HG02623 (cell line): ENCODE measurements at regions not wholly inside any gene's neighbourhood (a gene's known extent, or its start where the extent isn't known, plus 50 kb on each side); places are given as distances from the start of the nearest gene placed in this dataset.
"Not testable (repeated sequence)": the region's sequence is repeated elsewhere in the genome, so short reads cannot be mapped to it uniquely, and the experiment has no call there.

ENCODE experiments used
- ATAC-seq: cut with Tn5 transposase; IDR thresholded peaks from one replicate; pipeline ENCODE4 v1.9.1; 2021; ENCODE audit warnings: moderate library complexity; ENCODE audit not compliant: unreplicated experiment

DNA sequence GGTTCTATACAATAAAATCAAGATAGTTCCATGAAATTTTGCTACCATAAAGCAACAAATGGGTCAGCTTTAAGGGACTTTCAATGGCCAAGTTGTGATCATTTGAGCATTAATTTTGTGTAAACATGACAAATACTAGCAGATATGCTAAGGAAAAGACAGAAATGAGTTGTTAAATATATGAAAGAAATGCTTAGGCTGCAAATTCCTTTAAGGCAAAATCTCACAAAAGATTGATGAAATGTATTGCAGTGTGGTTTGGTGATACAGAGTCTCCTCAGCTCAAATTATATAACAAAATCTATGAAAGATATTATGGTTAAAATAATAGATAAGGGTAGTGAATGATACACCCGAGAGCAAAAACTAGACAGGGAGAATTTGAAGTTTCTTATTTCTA lies 377.2 kb downstream of the RAP2B start:
- no peak for ATAC-seq

DNA sequence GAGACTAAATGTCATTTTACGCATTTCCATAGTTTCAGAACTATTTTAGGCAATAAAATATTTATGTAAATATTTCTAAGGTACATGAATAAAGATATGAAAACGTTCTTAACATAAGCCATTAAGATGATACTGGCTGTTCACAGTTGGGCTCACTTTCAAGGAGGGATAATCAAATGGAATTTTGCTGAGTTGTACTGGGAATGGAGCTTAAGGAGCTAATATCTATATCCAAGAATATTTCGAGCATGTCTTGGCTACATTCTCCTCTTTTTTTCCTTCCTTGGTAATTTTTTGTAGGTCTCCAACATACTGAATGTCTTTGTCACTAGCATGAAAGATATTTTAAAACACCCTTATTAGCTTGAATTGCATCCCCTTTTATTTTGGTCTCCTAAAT lies 383.4 kb downstream of the RAP2B start:
- ATAC-seq = no peak

DNA sequence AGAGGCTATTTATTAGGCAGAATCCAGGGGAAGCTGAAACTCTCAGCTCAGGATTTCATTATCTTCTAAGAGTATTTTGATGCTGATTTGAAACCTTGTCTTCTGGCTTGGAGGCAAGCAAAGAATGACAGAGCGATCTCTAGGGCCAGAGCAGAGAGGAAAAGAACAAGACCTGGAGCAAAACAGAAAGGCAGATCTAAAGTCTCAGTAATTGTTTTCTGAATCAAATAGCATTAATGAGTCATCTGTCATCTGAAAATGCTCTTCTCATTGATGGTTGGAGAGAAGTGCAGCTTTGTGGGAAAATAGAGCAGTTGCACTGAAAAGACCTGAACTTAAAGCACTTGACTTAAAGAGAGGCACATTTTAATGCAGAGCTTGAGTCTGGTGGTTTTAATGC lies 385.9 kb downstream of the RAP2B start:
- ATAC-seq = no peak

DNA sequence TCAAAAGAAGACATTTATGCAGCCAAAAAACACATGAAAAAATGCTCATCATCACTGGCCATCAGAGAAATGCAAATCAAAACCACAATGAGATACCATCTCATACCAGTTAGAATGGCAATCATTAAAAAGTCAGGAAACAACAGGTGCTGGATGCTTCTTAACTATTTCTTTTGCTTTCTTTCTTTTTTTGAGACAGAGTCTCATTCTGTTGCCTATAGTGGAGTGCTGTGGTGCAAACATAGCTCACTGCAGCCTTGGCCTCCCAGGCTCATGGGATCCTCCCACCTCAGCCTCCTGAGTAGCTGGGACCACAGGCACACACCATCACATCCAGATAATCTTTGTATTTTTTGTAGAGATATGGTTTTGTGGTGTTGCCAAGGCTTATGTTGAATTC lies 387.7 kb downstream of the RAP2B start:
- ATAC-seq = not testable (repeated sequence)

DNA sequence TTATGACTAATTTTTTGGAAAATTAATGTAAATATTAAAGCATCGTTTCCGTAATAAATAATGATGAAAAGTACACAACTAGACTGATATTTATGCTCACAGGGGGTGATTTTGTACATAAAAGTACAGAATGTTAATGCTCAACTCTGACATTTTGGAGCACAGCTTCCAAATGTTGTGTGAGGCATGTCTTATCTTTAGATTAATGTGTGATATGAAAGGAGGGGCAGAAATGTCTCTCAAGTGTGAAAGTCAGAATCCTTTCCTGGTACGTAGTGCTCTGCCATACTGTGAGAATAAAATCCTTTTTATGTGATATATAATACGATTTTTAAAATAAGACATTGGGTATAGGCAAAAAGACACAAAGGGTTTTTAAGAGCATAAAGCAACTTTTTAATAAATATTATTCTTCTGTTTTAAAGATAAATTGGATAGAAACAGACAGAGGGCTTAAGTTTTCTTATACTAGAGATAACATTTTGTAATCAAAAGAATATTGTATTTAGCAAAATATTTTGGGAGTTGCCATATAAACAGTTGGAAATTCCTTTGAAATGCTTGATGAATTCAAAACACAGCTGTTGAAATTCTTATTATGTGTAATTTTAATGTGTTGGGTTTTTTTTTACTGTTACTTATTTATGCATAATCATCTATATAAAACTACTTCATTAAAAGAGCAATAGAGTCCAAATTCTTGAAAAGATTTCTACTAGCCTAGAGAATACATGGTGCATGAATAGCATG lies 389.7 kb downstream of the RAP2B start:
- ATAC-seq = no peak

DNA sequence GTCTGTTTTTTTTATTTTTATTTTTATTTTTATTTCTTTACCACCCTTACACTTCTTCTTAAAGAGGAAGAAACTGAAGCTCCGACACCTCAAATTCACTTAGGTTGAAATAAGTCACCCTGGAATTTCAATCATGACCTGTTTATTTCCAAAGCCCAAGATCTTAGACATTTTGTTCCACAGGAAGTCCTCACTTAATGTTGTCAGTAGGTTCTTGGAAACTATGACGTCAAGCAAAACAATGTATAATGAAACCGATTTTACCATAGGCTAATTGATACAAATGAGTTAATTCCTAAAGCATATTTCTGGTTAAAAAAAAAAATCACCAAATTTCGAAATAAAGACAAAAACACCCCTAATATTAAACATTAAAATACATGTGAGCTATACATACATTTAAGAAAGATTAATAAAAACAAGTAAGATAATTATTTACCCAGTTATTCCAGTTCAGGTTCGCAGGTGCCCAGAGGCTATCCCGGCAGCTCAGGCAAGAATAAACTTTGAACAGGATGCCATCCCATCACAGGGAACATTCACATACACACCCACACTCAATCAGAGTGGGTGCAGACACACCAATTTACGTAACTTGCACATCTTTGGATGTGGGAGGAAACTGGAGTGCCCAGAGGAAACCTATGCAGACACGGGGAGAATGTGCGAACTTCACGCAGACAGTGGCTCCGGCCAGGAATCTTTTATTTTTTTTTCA lies 391.0 kb downstream of the RAP2B start:
- ATAC-seq = no peak

DNA sequence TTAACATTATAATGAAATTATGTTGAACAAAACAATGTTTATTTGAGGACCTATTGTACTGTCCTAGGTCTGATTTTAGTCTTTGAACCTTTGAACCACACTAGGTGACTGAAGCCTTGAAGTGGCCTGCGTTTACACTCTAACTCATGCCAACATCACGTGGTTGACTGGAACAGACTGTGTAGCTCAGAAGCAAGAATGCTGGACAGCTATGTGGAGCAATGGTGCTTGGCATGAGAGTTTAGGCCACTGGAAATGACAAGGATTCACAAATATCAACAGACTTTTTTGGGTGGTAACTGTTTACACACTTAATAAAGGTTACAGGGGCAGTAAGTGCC lies 391.5 kb downstream of the RAP2B start:
- ATAC-seq = no peak

DNA sequence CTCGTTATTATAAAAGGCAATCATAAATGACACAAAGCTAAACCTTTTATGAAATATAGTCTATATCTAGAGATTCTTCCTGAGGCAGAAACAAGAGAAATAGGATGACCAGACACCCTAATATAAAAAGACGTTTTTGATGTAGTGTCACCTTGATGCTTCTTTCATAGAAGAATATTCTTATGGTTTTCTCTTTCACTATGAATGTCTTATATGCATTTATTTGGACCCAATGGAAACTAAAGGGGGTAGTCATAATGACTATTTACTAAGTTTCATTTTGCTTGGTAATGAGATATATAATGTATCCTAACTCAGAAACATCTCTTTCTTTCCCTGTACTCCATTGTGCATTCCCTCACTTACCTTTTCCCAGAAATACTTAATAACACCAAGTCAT lies 393.9 kb downstream of the RAP2B start:
- ATAC-seq = no peak

DNA sequence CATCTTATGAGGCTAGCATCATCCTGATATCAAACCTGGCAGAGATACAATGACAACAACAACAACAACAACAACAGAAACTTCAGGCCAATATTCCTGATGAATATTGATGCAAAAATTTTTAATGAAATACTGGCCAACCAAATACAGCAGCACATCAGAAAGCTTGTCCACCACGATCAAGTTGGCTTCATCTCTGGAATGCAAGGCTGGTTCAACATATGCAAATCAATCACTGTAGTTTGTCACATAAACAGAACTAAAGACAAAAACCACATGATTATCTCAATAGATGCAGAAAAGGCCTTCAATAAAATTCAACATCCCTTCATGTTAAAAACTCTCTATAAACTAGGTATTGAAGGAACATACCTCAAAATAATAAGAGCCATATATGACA lies 397.3 kb downstream of the RAP2B start:
- ATAC-seq = not testable (repeated sequence)

DNA sequence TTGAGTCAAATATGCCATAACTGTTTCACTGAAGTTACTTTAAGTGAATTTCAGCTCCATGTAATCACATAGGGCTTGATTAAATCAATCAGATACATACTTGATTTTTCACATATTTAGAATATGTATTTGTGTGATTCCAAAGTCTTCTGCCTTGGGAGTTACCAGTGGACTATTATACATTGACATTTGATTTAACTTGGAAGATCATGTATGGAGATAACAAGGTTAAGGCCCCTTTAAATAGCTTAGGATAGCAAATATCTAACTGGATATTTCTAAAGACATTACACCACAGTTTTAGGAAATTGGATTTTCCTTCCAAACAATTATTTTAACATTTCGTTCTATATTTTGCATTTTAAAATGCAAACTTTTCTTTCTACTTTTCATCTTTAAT lies 405.0 kb downstream of the RAP2B start:
- ATAC-seq = no peak

DNA sequence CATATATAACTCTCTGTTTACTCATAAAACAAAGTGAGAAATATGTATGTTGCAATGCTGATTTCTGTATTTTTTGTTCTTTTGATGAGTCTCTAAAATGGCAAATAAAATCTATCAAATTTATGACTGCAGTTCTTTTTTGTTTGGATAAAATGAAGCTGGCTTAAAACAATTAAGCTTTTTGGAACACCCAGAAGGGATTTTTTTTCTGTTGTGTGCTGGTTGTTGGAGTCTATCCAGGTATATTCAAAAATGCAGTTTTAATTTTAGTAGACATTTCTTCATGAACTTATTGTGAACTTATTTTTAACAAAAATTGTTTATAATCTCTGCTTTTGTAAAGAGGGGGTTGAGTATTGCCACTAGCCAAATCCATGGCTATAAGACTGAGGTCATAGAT lies 405.5 kb downstream of the RAP2B start:
- ATAC-seq = no peak

DNA sequence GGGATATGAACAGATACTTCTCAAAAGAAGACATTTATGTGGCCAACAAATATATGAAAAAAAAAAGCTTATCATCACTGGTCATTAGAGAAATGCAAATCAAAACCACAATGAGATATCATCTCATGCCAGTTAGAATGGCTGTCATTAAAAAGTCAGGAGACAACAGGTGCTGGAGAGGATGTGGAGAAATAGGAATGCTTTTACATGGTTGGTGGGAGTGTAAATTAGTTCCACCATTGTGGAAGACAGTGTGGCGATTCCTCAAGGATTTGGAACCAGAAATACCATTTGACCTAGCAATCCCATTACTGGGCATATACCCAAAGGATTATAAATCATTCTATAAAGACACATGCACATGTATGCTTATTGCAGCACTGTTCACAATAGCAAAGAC lies 408.5 kb downstream of the RAP2B start:
- ATAC-seq = not testable (repeated sequence)

DNA sequence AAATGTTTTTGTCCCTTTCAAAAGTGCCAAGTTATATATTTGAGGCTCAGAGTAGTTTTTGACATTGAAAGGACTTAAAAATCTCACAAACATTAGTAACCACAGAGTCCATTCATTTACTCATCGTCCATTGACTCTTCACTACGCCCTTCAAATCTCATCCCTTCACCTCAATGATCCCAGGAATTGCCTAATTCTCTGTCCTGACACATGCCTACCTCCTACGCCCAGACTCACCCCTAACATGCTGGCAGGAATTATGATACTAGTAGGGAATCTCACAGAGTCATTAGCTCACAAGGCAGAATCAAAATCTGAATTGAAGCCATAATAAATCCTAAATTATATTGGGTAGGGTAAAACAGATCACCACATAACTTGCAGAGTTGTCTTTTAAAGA lies 410.1 kb downstream of the RAP2B start:
- ATAC-seq = no peak

DNA sequence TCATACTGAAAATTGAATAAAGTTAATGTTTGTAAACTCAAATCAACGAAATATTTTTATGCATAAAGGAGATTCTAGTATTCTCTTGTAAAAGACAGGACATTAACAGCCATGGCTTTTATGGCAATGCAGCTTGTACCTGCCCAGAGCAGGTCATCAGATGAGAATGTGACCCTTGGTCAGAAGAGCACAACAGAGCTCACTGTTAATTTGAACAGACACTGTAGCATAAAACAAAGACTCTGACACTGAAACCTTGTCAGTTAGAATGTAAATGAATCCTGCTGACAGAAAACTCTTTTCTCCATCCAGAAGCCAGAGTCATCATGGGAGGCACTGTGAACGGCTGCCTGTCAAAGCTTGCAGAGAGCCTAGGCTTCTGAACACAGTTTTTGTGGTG lies 410.6 kb downstream of the RAP2B start:
- ATAC-seq = no peak

DNA sequence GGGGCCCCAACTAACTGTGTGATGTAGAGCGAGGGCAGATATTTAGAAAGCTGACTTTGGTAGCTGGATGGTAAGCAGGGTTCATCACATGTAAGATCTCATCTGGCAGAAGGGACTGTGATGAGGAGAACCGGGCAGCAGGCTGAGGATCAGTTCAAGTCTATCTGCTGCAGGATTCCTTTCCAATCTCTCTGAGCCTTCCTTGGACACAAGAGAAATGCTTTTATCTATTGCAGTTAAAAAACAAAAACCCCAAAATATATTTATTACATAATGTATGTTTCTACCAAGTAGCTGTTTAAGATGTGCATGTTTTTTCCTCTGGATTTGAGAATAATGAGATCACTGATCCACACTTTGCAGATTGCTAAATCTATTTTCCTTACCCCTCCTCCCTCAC lies 411.5 kb downstream of the RAP2B start:
- no peak for ATAC-seq

DNA sequence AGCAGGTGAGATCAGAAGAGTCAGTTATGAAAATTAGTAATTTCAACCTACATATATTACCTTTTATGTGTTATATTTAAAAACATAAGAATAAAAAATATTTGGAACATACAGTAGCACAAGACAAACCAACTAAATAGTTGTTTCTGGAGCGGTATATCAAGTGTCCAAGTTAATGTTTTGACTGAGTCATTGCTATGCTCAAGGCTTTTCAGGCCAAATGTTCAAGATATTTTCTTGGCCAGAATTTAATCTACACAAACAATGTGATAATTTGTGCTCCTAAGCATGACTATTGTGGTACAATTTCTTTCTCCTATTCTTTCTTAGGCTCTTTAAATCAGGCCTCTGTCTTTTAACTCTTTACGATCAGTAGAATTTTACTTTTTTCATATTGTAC lies 412.4 kb downstream of the RAP2B start:
- no peak for ATAC-seq

DNA sequence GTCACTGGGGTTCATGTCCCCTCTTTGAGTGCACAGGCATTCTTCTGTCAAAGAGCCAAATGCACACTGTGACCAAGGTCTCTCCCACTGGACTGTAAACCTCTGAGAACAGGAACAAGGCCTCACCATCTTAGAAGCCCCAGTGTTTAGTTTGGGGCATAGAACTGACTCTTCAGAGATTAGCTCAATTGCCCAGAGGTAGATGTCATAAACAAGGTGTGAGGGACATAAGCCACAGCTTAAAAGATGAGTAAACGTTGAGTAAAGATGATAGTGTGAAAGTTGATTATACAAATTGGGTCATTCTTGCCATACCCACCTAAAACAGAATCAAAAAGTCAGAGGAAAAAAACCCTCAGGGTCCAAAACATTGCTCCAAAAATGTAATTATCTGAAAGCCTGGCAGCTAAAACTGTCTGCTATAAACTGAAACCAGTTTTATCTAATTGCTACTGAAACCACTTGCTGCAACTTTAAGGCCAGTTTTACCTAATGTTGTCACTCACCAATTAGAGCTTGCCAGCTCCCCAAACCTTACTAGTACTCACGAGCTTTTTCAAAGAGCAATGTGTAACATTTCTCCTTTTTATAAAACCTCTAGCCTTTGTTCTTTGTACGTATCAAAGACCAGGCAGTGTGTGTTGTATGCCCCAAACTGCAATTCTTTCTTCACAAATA lies 415.2 kb downstream of the RAP2B start:
- ATAC-seq = no peak

DNA sequence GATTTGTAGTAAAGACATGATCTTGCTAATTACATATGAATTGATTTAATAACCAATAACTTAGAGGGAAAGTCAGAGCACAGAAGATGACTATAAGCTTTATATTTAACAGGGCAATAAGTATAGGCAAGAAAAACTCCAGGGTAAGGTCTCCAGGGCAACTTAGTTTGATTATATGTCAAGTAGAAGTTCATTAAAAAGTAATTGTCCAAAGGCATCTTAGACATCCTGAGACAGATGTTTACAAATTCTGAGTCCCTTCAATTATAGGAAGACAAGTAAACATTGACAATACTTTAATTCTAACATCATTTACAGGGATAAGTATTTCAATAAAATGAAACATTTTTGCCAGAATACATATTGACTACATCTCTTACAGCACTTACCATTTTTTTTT lies 416.0 kb downstream of the RAP2B start:
- ATAC-seq = no peak

DNA sequence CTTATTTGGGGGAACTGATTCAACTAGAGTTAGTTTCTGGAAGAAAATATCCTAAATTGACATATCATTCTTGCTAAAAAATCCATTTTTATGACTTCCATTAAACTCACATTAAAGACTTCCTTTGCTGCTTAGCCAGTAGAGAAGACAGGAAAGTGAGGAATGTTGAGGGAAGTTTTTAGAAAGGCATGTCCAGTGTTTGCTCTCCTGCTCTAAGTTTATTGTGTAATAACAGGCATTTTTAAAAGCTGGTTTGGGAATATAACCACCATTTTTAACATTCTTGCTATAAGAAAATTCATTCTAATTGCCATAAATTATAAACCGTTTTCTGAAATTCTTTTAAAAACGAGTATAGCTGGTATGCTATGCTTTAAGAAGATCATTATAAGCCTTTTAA lies 428.0 kb downstream of the RAP2B start:
- ATAC-seq = no peak

DNA sequence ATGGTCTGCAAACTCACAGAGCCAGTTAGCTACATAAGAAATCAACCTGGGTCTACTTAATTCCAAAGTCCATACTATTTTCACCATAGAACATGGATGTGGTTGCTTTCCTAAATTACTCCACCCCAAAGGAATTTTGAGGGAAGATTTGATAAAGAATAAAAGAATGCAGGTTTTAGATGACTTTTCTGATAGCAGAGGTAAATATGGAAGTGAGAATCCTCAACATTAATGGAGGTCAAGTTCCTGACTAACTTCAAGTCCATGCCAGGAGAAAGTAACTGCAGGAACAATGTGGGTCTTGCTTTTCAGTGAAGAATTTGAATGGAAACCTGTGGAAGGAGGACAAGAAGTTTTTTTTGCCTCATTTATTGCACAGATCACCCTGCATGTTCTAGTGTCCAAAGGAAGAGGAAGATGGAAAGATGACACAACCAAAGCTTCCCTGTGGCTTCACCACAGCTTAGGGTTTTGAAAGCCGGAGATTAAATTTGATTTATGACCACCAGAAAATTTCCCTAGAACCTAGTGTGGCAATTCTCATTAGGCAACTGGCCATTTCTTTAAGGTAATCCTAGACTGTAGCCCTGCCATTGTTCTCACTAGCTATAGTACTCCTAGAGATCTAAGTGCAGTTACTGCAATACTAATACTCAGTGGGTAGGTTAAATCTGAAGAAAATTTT lies 429.7 kb downstream of the RAP2B start:
- ATAC-seq = no peak

DNA sequence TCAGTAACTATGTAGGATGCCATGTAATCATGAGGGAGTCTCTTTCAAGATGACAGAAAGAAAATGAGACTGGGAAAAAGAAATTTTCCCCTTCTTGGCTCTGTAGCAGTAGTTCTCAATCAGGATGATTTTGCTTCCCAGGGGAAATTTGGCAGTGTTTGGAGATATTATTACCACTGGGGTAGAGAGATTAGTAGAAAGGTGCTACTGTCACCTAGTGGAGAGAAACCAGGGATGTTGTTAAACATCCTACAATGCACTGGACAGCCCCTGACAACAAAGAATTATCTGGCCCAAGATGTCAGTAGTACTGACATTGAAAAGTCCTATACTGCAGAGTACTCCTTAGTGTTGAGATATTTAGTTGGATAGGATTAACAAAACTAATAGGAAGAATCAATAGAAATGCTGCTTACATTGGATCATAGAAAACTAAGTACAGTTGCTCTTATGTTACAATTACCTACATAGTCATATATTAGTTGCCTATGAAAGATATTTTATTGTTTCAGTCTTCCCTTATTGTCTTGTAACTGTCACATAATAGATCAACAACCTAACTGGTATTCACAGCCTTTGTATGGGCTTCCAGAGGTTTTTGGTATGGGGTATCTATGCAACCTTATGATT lies 433.3 kb downstream of the RAP2B start:
- ATAC-seq = no peak
